GM06990 (cell line): ENCODE measurements at regions not wholly inside any gene's neighbourhood (a gene's known extent, or its start where the extent isn't known, plus 50 kb on each side); places are given as distances from the start of the nearest gene placed in this dataset.

ENCODE experiments used
- DNase-seq: peaks from one replicate; pipeline ENCODE4 v3.0.0-alpha.2; 2011; ENCODE audit not compliant: insufficient read length; ENCODE audit errors: extremely low read depth
- H3K27me3 ChIP-seq: replicated peaks from 2 replicates; pipeline ENCODE4 v1.6.0; 2011; ENCODE audit warnings: low read length; ENCODE audit not compliant: control insufficient read depth, insufficient read depth
- H3K36me3 ChIP-seq: 2 replicates; pipeline ENCODE4 v1.5.1; 2011; ENCODE audit warnings: low read length; ENCODE audit not compliant: control insufficient read depth, insufficient read depth
- H3K4me3 ChIP-seq: replicated peaks from 2 replicates; pipeline ENCODE4 v1.5.1; 2011; ENCODE audit warnings: low read depth, mild to moderate bottlenecking, control low read depth, low read length
- TF ChIP-seq, protein P1 (sequence below): IDR thresholded peaks from 2 replicates; pipeline ENCODE4 v1.5.1; 2011; ENCODE audit warnings: low read length, control low read depth, mild to moderate bottlenecking, inconsistent platforms; ENCODE audit not compliant: insufficient read depth, poor library complexity, severe bottlenecking

DNA sequence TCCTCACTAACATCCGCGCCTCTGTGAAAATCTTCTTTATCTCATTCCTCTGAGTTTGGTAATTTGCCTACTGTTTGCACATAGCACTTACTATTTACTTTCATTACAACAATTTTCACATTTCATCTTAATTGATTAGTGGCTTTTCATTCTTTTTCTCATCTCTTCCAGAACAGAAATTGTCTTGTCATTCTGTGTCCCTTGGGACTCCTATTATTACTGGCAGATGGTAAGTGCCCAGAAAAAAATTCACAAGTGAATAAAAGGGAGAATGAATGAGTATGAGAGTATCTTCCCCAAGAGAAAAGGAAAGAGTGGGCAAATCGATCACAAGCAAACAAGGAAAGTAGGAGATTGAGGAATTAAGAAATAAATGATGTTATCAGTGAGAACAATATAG lies 876.1 kb downstream of the TLE4 start:
- Histone ChIP-seq H3K27me3 (no peaks in the 10 kb centered on the region), H3K36me3 (no peaks in the 10 kb centered on the region), H3K4me3 (no peak overlapping the region)
- TF ChIP-seq, protein P1, sequence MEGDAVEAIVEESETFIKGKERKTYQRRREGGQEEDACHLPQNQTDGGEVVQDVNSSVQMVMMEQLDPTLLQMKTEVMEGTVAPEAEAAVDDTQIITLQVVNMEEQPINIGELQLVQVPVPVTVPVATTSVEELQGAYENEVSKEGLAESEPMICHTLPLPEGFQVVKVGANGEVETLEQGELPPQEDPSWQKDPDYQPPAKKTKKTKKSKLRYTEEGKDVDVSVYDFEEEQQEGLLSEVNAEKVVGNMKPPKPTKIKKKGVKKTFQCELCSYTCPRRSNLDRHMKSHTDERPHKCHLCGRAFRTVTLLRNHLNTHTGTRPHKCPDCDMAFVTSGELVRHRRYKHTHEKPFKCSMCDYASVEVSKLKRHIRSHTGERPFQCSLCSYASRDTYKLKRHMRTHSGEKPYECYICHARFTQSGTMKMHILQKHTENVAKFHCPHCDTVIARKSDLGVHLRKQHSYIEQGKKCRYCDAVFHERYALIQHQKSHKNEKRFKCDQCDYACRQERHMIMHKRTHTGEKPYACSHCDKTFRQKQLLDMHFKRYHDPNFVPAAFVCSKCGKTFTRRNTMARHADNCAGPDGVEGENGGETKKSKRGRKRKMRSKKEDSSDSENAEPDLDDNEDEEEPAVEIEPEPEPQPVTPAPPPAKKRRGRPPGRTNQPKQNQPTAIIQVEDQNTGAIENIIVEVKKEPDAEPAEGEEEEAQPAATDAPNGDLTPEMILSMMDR = no peak
- no peak for DNase-seq

DNA sequence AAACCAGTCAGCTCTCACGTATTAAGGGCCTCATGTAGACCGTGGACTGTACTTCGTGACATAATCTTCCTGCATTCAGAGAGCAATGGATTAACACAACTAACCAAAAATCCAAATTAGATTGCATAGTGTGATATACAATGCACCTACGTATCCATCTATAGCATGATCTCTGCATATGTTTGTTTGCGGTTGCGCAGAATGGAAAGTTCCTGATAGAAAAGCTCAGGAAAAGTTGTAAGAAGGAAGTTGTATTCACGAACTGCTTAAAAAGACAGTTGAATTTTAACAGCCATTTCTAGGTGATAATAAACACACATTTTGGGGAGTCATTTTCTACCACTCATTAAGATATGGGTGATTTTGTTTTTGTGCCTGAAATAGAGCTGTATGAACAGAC lies 869.0 kb downstream of the TLE4 start:
- Histone ChIP-seq H3K4me3 (no peak overlapping the region), H3K27me3 (no peaks in the 10 kb centered on the region), H3K36me3 (no peaks in the 10 kb centered on the region)
- TF ChIP-seq, protein P1 = no peak
- DNase-seq = no peak

DNA sequence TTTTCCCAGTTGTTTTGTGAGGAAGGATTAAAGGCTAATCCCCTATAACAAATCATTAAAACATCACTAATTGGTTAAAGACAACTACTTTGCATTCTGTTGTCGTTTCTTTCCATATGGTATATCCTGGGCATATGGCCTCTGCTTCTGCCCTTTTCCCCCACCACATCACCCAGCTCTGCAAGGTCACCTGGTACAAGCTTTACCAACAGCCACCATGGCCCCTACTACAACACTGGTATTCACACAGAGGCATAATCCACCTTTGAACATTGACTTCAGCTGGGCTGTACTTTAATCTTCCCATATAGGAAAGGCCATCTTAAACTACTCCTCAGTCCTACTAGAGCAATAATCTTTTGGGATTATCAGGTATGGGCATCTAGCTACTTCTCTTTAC lies 866.1 kb downstream of the TLE4 start:
- Histone ChIP-seq H3K4me3 (no peak overlapping the region), H3K27me3 (no peaks in the 10 kb centered on the region), H3K36me3 (no peaks in the 10 kb centered on the region)
- TF ChIP-seq, protein P1 = no peak
- DNase-seq = no peak

DNA sequence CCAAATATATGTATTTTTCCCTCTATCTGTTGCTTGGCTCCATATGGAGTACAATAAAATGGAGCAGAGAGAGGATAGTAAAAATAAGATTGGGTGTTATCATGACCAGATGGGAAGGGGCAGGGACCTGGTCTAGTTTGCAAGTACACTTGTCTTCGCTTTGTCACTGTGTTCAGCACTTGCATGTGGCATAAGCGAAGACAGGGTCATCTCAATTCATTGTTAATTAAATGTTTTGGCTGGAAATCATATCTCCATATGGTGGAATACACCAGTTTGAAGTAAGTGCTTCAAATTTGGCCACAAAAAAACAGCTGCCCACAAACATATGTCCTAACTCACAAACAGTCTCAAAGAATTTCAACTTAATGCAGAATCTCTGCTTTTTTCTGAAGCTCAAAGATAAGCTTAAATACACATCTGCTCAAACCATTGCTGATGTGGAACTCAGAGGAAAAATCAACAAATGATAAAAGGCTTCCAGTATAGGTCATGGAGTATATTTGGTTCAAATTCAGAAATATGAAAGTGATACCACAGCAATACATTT lies 865.4 kb downstream of the TLE4 start:
- TF ChIP-seq, protein P1 = no peak
- H3K4me3 ChIP-seq = no peak overlapping the region
- no peak for DNase-seq
- H3K36me3 ChIP-seq = no peaks in the 10 kb centered on the region
- H3K27me3 ChIP-seq = no peaks in the 10 kb centered on the region

DNA sequence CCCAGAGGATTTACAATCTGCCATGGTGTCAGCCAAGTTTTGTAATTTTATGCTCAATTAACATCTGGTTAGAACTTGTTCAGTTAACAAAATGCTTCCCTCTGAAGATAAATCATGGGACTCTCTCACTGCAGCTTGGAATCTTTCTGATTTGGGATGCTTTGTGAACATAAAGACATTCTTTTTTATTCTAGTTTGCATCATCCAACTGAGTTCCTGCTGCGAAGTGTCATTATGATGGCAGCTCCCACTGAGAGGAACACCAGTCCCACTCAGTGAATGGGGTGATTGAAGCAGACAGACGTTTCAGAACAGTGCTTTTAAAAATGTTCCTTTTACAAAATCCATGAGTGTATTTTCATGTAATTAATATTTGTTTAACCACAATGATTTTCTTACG lies 863.8 kb downstream of the TLE4 start:
- Histone ChIP-seq H3K4me3 (no peak overlapping the region), H3K36me3 (no peaks in the 10 kb centered on the region), H3K27me3 (no peaks in the 10 kb centered on the region)
- TF ChIP-seq, protein P1 = no peak
- DNase-seq = no peak

DNA sequence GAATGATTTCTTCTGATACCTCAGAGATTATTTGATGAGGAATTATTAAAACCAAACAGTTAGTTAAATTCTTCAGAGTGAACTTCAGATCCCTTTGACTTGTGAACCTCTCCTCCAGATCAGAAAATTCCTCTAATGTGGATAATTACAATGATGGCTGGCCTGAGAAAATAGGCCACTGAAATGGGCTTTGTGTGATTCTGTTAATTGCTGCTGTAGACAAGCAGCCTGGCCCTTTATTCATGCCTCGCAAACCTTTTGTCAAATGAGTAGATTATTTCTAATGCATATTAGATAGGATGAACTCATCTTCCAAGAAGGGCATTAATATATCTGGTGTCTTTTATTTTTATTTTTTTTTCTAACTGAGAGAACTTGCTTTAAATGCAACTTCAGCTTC lies 855.2 kb downstream of the TLE4 start:
- no peak overlapping the region for H3K4me3 ChIP-seq
- no peak for DNase-seq
- H3K36me3 ChIP-seq = no peaks in the 10 kb centered on the region
- TF ChIP-seq, protein P1 = no peak
- no peaks in the 10 kb centered on the region for H3K27me3 ChIP-seq
